ENCODE measurements at regions not wholly inside any gene's neighbourhood (a gene's known extent, or its start where the extent isn't known, plus 50 kb on each side); places are given as distances from the start of the nearest gene placed in this dataset.

GRCh38 chr2:209322905-209323512, 100.8 kb upstream of the MAP2 start:
- no peak for TF ChIP-seq CTCF (IDR thresholded peaks at IDR 0.05; ENCODE audit: poor library complexity, severe bottlenecking)
- TF ChIP-seq EP300 (conservative IDR thresholded peaks at IDR 0.05; ENCODE audit: poor library complexity, severe bottlenecking): no peak
- TF ChIP-seq, protein P1, sequence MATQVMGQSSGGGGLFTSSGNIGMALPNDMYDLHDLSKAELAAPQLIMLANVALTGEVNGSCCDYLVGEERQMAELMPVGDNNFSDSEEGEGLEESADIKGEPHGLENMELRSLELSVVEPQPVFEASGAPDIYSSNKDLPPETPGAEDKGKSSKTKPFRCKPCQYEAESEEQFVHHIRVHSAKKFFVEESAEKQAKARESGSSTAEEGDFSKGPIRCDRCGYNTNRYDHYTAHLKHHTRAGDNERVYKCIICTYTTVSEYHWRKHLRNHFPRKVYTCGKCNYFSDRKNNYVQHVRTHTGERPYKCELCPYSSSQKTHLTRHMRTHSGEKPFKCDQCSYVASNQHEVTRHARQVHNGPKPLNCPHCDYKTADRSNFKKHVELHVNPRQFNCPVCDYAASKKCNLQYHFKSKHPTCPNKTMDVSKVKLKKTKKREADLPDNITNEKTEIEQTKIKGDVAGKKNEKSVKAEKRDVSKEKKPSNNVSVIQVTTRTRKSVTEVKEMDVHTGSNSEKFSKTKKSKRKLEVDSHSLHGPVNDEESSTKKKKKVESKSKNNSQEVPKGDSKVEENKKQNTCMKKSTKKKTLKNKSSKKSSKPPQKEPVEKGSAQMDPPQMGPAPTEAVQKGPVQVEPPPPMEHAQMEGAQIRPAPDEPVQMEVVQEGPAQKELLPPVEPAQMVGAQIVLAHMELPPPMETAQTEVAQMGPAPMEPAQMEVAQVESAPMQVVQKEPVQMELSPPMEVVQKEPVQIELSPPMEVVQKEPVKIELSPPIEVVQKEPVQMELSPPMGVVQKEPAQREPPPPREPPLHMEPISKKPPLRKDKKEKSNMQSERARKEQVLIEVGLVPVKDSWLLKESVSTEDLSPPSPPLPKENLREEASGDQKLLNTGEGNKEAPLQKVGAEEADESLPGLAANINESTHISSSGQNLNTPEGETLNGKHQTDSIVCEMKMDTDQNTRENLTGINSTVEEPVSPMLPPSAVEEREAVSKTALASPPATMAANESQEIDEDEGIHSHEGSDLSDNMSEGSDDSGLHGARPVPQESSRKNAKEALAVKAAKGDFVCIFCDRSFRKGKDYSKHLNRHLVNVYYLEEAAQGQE (IDR thresholded peaks at IDR 0.05; ENCODE audit: borderline replicate concordance): no peak
- TF ChIP-seq POLR2AphosphoS5 (IDR thresholded peaks at IDR 0.05): no peak
- TF ChIP-seq TAF1 (IDR thresholded peaks at IDR 0.05; ENCODE audit: low read depth): no peak
- TF ChIP-seq EZH2 (IDR thresholded peaks at IDR 0.05; ENCODE audit: borderline replicate concordance, insufficient read depth, low read length, poor library complexity, severe bottlenecking): no peak
